ENCODE measurements at regions not wholly inside any gene's neighbourhood (a gene's known extent, or its start where the extent isn't known, plus 50 kb on each side); places are given as distances from the start of the nearest gene placed in this dataset.
A peak's percentile ranks its signal among the peaks of the same experiment; 100 is the strongest.

- Histone ChIP-seq H3K36me3 (ENCODE audit: control insufficient read depth, insufficient read depth, low read length) (no peaks in the 10 kb centered on the region), H3K4me2 (ENCODE audit: extremely low read depth, insufficient read depth, low read length) (no peak overlapping the region), H3K27me3 (ENCODE audit: control insufficient read depth, insufficient read depth, low read length) (no peaks in the 10 kb centered on the region)
Observed at GRCh38 chr11:42528911-42529310, 782.9 kb upstream of the API5 start.

DNA sequence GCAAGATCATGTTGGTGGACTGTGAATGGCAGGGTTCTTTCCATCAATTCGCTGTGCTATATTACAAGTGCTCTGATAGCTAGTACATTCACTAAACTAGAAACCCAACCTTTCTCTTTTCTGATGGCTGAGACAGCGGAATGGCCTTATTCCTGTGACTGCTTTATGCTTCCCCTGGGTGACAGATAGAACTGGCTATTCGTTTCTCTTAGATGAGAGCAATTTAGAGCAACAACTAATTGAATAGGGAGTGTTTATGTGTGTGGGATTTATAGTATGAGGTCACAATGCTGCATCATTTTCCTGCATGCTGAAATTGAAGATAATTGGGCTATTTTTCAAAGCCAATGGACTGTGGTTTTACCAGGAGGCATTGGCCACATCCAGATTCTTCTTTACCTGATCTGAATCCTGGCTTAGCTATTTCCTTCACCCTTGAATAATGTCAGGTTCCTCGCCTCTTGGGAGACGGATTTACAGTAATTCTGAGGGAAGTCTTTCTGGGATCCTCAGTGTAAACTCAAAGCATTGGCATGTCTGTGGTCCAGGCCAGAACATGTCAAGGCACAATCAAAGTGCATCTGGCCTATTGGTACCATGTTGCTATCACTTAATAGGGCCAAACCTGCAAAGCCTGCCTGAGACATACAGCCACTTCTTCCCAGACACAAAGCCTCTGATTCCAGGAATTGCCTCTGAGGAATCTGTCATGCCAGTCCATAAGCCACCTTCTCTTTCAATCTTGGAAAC, 775.0 kb upstream of the API5 start:
- DNase-seq (ENCODE audit: low read depth in 2 of 2), result no peak
- no peaks in the 10 kb centered on the region for H3K36me3 ChIP-seq (ENCODE audit: control insufficient read depth, insufficient read depth, low read length)
- no peaks in the 10 kb centered on the region for H3K9me3 ChIP-seq (ENCODE audit: control insufficient read depth, insufficient read depth, low read depth, low read length)
- H3K4me1 ChIP-seq (ENCODE audit: control insufficient read depth, extremely low read depth, insufficient read depth, low read length), result no peaks in the 10 kb centered on the region
- H4K20me1 ChIP-seq (ENCODE audit: control insufficient read depth, extremely low read depth, insufficient read depth, low read length), result no peaks in the 10 kb centered on the region
- no peak overlapping the region for H3K4me2 ChIP-seq (ENCODE audit: extremely low read depth, insufficient read depth, low read length)
- H3K79me2 ChIP-seq (ENCODE audit: control insufficient read depth, insufficient read depth, low read length), result no peaks in the 10 kb centered on the region
- H2AFZ ChIP-seq (ENCODE audit: low read length), result no peak overlapping the region
- no peaks in the 10 kb centered on the region for H3K27me3 ChIP-seq (ENCODE audit: control insufficient read depth, insufficient read depth, low read length)
- TF ChIP-seq EZH2 (IDR thresholded peaks at IDR 0.05; ENCODE audit: low read length, missing control alignments), result no peak
- TF ChIP-seq CTCF (conservative IDR thresholded peaks at IDR 0.05 in 1 of 2, IDR thresholded peaks at IDR 0.05 in 1 of 2; ENCODE audit: low read depth in 1 of 2, low read length in 2 of 2), result no peak
- no peak overlapping the region for H3K27ac ChIP-seq (ENCODE audit: insufficient read depth, low read length)
- H3K4me3 ChIP-seq (replicated peaks in 1 of 4; ENCODE audit: control extremely low read depth in 1 of 4, insufficient read depth in 1 of 4, low read depth in 3 of 4, low read length in 4 of 4), result no peak overlapping the region
- no peak overlapping the region for H3K9ac ChIP-seq (ENCODE audit: insufficient read depth, low read length)

More at GRCh38 chr11:42528911-42529310, 782.9 kb upstream of the API5 start:
- Histone ChIP-seq H3K4me1 (ENCODE audit: control insufficient read depth, extremely low read depth, insufficient read depth, low read length) (no peaks in the 10 kb centered on the region), H2AFZ (ENCODE audit: low read length) (no peak overlapping the region), H3K9ac (ENCODE audit: insufficient read depth, low read length) (no peak overlapping the region), H3K4me3 (replicated peaks in 1 of 4; ENCODE audit: control extremely low read depth in 1 of 4, insufficient read depth in 1 of 4, low read depth in 3 of 4, low read length in 4 of 4) (no peak overlapping the region), H3K9me3 (ENCODE audit: control insufficient read depth, insufficient read depth, low read depth, low read length) (no peaks in the 10 kb centered on the region), H3K27ac (ENCODE audit: insufficient read depth, low read length) (no peak overlapping the region), H4K20me1 (ENCODE audit: control insufficient read depth, extremely low read depth, insufficient read depth, low read length) (no peaks in the 10 kb centered on the region), H3K79me2 (ENCODE audit: control insufficient read depth, insufficient read depth, low read length) (no peaks in the 10 kb centered on the region)
- TF ChIP-seq CTCF (conservative IDR thresholded peaks at IDR 0.05 in 1 of 2, IDR thresholded peaks at IDR 0.05 in 1 of 2; ENCODE audit: low read depth in 1 of 2, low read length in 2 of 2) (no peak), EZH2 (IDR thresholded peaks at IDR 0.05; ENCODE audit: low read length, missing control alignments) (no peak)
- peak in 1 of 2 donors; percentile 50 for DNase-seq (ENCODE audit: low read depth in 2 of 2)

DNA sequence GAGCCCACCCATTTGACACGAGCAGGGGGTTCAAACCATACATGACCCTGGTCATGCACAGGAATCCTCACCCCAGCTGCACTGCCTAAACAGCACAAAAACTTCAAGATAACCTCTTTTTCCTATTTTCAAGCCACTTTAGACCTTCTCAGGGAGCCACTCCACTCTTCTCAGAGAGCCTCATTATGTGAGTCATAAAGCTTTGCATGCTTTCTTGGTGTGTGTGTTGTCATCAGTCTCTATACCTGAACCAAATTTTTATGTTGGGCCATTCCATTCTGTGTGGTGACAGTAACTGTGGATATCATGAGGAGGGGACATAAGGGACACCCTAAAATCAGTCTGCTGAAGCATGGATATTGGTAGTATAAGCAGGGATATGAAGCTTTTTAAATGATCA, 769.5 kb upstream of the API5 start:
- H3K4me2 ChIP-seq (ENCODE audit: extremely low read depth, insufficient read depth, low read length), result no peak overlapping the region
- no peak for DNase-seq (ENCODE audit: low read depth in 2 of 2)
- H3K27me3 ChIP-seq (ENCODE audit: control insufficient read depth, insufficient read depth, low read length), result no peaks in the 10 kb centered on the region
- H3K36me3 ChIP-seq (ENCODE audit: control insufficient read depth, insufficient read depth, low read length), result no peaks in the 10 kb centered on the region
- no peak for TF ChIP-seq EZH2 (IDR thresholded peaks at IDR 0.05; ENCODE audit: low read length, missing control alignments)
- no peak for TF ChIP-seq CTCF (conservative IDR thresholded peaks at IDR 0.05 in 1 of 2, IDR thresholded peaks at IDR 0.05 in 1 of 2; ENCODE audit: low read depth in 1 of 2, low read length in 2 of 2)
- no peaks in the 10 kb centered on the region for H3K79me2 ChIP-seq (ENCODE audit: control insufficient read depth, insufficient read depth, low read length)
- no peak overlapping the region for H3K4me3 ChIP-seq (replicated peaks in 1 of 4; ENCODE audit: control extremely low read depth in 1 of 4, insufficient read depth in 1 of 4, low read depth in 3 of 4, low read length in 4 of 4)
- H2AFZ ChIP-seq (ENCODE audit: low read length), result no peak overlapping the region
- H3K27ac ChIP-seq (ENCODE audit: insufficient read depth, low read length), result no peak overlapping the region
- no peaks in the 10 kb centered on the region for H3K9me3 ChIP-seq (ENCODE audit: control insufficient read depth, insufficient read depth, low read depth, low read length)
- no peaks in the 10 kb centered on the region for H4K20me1 ChIP-seq (ENCODE audit: control insufficient read depth, extremely low read depth, insufficient read depth, low read length)
- no peaks in the 10 kb centered on the region for H3K4me1 ChIP-seq (ENCODE audit: control insufficient read depth, extremely low read depth, insufficient read depth, low read length)
- H3K9ac ChIP-seq (ENCODE audit: insufficient read depth, low read length), result no peak overlapping the region
